ENCODE measurements at regions not wholly inside any gene's neighbourhood (a gene's known extent, or its start where the extent isn't known, plus 50 kb on each side); places are given as distances from the start of the nearest gene placed in this dataset.
"Not testable (repeated sequence)": the region's sequence is repeated elsewhere in the genome, so short reads cannot be mapped to it uniquely, and the experiment has no call there.

DNA sequence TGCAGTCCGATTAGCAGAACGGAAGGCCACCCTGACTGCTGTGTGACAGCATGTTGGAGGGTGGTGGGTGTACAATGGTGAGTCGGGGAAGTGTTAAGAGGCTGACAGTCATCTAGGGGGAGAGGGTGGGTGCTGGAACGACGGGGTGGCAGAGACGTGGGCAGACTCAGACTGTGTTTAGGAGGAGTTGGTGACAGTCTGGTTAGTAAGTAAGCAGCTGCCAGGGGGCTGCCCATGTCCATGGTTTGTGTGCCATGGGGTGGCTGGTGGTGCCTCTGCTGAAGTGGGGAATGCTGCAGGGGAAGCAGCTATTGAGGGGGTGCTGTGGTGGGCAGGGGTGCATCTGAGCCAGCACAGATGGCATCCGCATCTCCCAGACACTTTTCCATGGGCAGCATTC lies 51.3 kb upstream of the BOD1 start:
- no peak for DNase-seq (ENCODE audit: low read depth)

DNA sequence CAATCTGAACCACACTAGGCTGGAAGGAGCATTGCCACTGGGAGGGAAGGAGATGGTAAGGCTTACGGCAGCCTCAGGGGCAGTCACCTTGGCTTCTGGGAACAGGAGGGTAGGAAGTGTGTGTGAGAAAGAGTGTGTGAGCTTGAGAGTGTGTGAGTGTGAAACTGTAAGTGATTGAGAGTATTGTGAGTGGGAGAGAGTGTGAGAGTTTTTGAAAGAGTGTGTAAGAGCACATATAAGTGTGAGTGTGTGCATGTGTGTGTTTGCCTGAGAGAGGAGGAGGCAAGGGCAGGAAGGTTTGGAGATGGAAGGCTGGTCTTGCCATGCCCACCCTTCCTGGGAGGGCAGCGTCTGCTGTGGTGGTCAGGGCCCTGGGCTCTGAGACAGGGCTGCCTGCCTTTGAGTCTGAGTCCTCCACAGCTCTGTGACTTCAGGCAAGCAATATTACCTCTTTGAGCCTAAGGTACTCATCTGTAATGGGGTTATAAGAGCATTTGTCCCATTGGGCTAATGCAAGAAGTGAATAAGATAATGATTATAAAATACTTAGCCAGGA lies 51.9 kb upstream of the BOD1 start:
- no peak for DNase-seq (ENCODE audit: low read depth)

DNA sequence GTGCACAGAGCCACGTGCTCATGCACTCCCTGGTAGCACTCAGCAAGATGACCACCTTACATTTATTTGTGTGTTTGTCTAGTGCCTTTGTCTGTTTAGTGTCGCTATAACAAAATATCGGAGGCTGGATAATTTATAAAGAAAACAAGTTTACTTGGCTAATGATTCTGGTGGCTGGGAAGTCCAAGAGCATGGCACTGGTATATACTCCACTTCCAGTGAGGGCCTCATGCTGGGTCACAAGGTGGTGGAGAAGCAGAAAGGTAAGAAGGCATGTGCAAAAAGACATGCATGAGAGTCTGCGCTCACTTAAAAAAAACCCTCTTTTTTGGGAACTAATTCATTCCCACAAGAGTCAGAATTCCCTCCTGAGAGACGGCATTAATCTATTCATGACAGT lies 52.5 kb upstream of the BOD1 start:
- no peak for DNase-seq (ENCODE audit: low read depth)

DNA sequence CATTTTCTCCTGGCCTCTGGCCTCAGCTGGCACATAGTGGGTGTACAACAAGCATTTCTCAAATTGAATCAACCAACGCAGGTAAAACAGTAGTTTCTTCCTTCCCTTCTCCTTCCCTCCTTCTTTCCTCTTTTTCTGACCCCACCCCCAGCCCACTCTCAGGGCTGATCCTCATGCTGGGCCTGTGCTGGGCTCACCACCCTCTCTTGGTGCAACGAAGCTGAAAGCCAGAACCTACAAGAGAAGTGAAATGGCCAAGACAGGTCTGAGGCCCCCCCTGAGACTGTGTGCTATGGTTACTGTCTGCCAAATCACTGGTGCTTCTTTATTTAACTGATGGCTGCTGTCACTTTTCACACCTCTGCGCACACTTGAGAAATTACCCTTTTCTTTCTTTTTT lies 53.0 kb upstream of the BOD1 start:
- DNase-seq (ENCODE audit: low read depth), result no peak

DNA sequence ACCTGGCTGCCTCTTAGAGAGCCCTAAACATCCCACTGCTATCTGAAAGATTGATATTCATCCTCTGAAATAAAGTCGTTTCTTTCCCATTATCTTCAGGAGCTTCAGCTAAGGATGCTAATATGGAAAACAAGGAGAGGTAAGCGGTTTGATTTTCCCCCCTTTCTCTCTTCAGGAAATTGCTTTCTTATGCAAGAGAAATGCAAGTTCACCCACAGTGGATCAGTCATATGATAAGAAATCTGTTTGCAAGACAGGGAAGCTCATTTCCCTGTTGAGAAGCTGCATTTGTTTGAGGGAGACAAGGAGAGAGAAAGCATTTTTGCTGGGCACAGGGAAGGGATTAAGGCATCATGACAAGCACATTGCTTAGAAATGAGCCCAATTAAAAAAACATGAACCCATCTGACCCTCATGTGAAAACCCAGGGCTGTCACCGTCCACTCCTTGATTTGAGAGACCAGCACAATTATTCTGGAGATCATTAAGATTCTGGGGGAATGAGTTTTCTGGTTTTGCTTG lies 53.7 kb upstream of the BOD1 start:
- no peak for DNase-seq (ENCODE audit: low read depth)

DNA sequence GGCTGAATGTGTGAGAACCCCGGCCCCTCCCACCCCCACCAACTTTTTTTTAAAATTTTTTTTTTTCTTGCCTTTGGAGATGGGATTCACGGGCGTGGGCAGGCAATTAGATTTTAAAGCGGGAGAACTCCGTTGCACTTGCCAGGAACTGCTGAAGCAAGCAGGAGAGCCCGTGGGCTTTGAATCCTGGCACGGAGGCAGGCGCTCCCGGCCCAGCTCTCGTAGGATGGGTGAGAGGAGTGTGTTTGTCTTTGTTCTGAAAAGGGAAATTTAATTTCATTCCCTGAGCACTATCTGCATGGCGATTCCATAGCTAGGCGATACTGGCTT lies 54.3 kb upstream of the BOD1 start:
- no peak for DNase-seq (ENCODE audit: low read depth)

DNA sequence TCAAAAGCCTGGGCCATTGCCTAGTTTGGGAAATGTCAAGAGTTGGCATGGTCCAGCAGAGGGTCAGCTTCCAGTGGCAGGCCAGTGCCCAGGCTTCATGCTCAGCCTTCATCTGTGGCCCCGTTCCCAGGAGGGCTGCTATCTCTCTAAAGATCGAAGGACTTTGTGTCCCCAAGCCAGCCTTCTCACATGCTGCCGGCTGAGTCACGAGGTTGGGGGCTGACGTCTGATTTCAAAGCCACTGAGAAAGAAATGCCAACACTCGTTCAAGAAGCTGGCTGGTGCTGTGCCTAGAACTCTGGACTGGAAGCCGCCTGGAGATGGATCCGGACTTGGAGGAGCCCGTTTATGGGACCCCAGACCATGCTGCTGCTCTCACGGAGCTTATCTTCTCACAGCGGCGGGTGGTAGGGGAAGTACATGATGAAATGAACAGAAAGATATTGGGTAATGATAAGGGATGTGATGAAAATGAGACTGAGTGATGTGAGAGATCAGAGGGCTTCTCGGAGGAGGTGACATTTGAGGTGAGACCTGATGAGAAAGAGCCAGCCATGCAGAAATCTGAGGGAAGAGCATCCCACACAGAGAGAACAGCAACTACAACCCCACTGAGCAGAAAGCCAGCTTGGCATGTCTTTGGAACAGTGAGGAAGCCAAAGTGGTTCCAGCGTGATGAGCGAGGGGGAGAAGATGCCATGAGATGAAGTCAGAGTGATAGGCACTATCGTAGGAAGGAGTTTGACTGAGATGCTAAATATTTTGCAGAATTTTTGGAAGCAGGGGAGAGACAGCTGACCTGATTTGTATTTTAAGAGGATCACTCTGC lies 54.9 kb upstream of the BOD1 start:
- DNase-seq (ENCODE audit: low read depth), result no peak

DNA sequence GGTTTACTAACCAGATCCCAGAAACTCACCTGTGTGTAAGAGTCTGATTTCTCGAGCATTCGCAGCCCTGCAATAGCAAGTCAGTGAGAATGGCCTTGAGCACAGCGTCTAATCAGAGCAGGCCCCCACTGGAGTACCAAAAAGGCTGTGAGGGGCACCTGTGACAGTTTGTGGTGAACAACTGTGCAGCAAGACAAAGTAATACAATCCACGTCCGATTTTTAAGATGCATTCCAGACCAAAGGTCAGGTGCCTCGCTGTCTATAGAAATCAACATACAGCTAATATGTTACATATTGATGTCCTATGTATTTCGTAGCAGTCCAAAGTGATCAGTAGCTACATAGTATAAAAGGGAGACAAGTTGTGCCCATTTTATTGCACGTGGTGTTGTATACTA lies 55.7 kb upstream of the BOD1 start:
- no peak for DNase-seq (ENCODE audit: low read depth)

DNA sequence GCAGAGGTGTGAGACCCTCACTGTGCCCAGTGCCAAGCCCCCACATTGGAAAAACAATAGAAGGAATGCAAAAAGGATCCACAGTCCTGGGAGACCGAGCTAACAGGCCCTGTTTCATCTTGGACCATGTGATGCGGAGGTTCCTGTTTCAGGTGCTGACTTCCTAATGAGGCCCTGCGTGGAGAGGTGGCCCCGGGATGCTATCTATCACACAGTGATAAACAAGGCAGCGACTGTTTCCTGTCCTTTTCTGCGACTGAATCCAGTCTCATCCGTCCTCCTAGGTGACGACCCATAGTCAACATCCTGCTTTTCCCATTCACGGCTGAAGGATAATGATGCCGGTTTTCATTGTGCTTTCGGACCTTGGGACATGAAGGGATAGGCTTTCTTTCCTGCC lies 56.4 kb upstream of the BOD1 start:
- no peak for DNase-seq (ENCODE audit: low read depth)

DNA sequence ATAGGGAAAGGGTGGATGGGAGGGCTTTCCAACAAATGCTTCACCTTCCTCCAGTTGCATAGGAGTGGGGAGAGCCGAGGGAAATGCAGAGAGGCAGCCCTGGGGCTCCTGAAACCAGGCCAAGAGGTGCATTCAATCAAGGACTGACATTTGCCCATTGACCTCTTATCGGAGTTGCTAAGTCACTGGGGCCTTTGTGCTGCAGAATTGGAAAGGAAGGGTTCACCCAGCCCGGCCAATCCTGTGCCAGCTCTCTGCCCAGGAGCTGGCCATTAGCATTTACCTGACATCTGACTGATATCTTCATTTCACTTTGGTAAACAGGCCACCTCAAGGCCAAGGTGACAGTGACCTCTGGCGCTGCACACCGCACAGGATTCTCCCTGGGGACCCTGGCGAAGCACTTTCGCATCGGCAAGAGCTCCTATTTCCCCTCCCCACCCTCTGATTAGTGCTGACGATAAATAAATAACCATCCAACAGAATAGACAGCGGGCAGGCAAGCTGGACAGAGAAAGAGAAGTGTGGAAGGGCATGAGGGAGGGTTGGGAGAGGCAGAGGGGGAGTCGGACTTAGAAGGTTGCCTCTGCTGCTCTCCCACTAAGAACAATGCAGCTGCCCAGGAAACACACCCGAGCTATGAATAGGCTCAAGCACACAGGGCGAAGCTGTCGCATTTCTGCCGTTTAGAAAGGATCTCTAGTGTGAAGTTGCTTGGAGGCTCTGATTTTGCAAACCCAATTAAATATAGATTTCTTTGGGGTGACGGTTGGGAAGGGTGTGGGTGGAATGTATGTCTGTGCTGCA lies 57.0 kb upstream of the BOD1 start:
- DNase-seq (ENCODE audit: low read depth), result no peak

DNA sequence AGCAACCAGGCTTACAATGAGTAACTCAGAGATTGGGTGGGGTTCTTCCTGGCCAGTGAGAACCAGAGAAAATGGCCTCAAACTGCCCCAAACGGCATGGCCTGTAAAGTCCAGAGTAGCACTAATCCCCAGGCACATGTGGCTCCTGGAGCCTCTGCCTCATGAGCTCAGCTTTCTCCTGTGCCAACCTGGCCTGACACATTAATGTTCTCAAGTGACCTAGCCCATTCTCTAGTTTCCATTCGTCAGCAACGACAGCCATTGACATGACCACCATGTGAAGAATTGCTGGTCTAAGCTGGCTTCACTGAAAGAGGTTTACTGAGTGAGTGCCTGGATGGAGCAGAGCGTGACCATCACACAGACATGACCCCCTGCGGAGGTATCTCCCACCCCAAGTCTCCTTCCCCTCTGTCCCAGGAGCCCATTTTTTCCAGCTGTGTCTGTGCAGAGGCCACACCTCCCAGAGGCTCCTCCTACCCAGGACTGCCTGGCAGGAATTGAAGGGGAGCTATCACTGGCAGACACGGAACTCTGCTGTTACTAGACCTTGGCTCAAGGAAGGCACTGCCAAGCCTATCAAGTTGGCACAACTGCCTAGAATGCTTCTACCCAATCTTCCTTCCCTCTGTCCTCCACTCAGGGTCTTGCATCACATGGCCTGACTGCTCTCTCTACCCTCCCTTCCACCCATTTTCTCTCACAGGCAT lies 59.0 kb upstream of the BOD1 start:
- DNase-seq (ENCODE audit: low read depth), result no peak

DNA sequence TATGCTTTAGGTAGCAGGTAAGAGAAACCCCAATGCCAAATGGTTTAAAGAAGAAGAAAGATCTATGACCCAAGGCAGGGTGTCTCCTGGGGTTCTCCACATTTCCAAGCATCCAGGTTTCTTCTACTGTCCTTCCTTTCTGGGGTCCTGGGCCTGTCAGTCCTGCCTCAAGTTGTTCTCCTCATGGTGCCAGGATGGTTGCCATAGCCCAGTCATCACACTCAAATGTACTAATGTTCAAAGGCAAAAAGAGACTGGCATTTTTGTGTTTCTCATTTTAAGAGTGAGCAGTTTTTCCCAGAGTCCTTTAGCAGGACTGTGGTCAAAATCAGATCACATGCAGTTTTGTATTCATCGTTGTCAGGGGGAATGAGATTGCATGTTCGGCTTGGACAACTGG lies 59.9 kb upstream of the BOD1 start:
- no peak for DNase-seq (ENCODE audit: low read depth)

DNA sequence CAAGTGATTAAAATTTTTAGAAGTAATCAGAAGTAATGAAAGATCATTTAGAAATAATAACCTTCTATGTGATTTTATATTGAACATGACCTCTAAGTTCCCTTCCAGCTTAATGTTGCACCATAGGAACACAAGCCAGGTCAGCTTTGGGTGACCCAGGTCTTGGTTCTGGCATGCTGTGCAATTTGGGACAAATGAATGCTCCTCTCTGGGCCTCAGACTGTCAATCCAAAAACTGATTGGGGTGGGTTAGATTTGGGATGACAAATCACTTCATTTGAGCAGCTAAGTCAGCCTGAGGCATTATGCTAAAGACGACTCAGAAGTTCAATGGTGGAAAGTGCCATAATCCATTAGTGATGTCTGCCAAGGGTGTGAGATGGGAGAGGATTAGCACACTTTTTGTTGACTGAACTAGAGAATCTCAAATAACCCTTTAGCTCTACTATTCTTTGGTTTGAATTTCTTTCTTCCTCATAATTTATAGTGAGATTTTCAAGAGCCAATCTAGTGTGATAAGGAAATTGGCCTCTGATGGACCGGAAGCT lies 60.7 kb upstream of the BOD1 start:
- no peak for DNase-seq (ENCODE audit: low read depth)

DNA sequence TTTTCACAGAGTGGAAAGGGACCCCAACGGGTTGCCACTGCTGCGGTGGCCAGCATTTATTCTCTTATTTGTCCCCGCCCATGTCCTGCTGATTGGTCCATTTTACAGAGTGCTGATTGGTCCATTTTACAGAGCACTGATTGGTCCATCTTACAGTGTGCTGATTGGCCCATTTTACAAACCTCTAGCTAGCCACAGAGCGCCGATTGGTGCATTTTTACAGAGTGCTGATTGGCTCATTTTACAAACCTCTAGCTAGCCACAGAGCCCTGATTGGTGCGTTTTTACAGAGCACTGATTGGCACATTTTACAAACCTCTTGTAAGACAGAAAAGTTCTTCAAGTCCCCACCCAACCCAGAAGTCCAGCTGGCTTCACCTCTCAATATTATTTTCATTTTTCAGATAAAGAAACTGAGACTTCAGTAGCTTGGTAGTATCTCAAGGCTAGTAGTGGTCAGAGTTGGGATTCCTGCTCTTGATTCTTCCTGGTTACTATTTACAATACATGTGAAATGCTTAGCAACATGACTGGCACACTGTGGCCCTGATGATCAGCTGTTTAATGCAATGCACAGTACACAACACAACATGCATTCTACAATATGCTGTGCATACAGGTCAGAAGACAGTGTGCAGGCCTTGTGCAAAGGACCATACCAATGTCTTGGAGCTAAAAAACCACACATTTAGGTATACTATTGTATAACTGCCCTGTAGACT lies 63.6 kb upstream of the BOD1 start:
- DNase-seq (ENCODE audit: low read depth), result no peak

DNA sequence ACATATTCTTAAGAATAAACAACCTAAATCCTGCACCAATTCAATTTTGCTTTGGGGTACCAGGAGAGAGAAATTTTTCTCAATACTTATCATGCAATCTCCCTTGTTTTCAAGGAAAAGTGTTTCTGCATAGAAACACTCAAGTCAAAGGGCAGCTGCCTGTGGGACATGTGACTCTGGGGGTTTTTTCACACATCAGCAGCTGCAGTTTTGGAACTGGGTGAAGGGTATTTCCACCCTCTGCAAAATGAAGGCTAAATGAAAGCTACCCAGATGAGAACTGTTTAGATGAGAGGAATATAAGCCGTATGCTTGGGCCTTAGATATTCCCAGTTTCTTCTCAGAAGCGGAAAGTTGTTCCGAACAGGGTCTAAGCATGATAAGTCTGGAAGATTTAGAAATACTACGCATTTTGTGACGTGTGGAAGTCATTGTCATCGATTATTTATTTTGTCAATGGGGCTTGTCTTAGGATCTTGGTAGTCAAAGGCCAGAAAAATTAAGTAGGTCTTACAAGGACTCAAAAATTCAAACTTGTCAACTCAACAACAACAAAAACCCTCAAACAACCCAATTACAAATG lies 64.3 kb upstream of the BOD1 start:
- DNase-seq (ENCODE audit: low read depth), result no peak

DNA sequence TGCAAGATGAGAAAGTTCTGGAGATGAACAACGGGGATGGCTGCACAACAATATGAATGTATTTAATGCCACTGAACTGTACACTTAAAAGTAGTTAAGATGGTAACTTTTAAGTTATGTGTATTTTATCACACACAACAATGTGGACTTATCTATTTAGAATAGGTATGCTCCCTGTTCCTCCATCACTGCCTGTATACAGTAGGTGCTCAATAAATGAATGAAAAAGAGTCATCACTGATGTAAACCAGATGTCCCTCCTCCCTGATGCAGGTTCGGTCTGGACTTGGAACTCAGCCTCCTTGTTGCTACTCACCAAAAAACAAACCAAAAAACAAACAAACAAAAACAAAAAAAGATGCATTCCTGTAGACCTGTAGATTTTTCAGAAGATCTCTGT lies 65.9 kb upstream of the BOD1 start:
- DNase-seq (ENCODE audit: low read depth), result no peak

DNA sequence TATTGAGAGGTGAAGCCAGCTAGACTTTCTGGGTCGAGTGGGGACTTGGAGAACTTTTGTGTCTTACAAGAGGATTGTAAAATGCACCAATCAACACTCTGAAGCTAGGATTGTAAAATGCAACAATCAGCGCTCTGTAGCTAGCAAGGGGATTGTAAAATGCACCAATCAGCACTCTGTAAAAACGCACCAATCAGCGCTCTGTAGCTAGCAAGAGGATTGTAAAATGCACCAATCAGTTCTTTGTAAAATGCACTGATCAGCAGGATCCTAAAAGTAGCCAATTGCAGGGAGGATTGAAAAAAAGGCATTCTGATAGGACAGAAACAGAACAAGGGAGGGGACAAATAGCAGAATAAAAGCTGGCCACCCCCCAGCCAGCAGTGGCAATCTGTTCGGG lies 68.1 kb upstream of the BOD1 start:
- not testable (repeated sequence) for DNase-seq (ENCODE audit: low read depth)

DNA sequence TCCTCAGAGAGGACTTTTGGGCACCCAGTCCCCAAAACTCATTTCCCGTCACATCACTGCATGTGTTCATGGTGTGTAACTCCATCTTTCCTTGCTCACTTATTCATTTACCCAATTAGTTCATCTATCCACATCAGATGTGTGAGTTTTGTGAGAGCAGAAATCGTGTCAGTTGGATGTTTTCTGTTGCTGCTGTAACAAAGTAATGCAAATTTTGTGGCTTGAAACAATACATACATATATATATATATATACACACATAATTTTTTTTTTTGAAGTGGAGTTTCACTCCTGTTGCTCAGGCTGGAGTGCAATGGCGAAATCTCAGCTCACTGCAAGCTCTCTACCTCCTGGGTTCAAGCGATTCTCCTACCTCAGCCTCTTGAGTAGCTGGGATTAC lies 70.5 kb upstream of the BOD1 start:
- no peak for DNase-seq (ENCODE audit: low read depth)

DNA sequence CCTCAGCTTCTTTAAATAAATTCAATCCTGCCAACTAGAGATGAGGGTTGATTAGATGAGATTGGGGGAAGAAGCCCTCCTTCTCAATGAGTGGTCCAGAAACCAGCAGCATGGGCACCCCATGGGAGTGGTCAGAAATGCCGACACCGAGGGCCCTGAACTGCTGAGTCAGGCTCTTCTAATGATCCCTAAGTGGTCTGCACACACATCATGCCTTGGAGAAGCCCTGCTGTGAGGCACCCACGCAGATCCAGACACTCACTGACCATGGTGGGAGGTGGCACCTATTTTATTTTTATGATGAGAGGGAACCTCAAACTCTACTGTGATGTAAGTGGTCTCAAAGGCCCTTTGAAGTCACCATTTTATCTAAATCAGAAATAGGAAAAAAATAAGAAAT lies 72.3 kb upstream of the BOD1 start:
- DNase-seq (ENCODE audit: low read depth), result no peak

DNA sequence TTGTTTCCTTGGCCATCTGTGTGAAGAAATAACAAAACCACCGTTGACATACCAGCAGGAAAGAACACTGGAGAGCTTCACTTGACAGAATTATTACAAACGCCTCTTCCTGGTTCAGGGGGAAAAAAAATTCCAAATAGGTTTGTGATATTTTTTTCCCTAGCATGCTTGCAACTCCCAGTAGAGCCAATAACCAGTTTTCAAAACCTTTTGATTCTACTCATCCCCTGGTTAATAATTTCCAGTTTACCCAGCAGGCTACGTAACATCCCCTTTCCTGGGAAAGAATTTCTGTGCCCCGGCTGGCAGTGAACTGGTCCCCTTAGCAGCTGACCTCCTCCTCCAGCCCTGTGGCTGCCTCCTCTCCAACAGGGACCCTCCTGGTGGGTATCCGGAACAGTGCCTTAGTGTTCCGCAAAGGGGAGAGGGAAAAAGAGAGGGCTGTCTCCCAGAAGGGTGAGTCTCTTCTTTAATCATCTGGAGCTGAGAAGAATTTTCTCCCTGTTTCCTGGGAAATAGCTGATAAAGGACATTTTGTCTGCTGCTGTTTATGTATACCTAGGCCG lies 72.8 kb upstream of the BOD1 start:
- no peak for DNase-seq (ENCODE audit: low read depth)
